Adrenal gland (tissue), 9 donors: ENCODE measurements at regions not wholly inside any gene's neighbourhood (a gene's known extent, or its start where the extent isn't known, plus 50 kb on each side); places are given as distances from the start of the nearest gene placed in this dataset.

Experiments used
- DNase-seq, 7 donors: peaks; one replicate each; pipeline ENCODE4 v3.0.0-alpha.2; 2019 to 2020
- H3K27ac ChIP-seq, 5 donors: fragments of 200-600 bp; sonication (generic) in 4 of 5; 1 replicate in 3 of 5; 2 replicates in 2 of 5; pipeline versions ENCODE4 v1.5.1 to v1.8.0; 2016 to 2020; ENCODE audit warnings: mild to moderate bottlenecking in 1 of 5
- H3K27me3 ChIP-seq: fragments of 200-600 bp; 2 replicates; pipeline ENCODE4 v1.8.0; 2021
- H3K36me3 ChIP-seq, 2 donors: fragments of 200-600 bp; replicated peaks in 1 of 2; 1 replicate in 1 of 2; 2 replicates in 1 of 2; pipeline versions ENCODE4 v1.5.1 to v1.8.0; 2018 to 2022
- H3K4me1 ChIP-seq, 2 donors: fragments of 200-600 bp; replicated peaks in 1 of 2; 1 replicate in 1 of 2; 2 replicates in 1 of 2; pipeline versions ENCODE4 v1.5.1 to v1.8.0; 2018 to 2021
- H3K4me3 ChIP-seq, 4 donors: fragments of 200-600 bp; sonication (generic) in 3 of 4; one replicate each; pipeline ENCODE4 v1.5.1; 2016 to 2018
- H3K9me3 ChIP-seq, 3 donors: fragments of 200-600 bp; sonication (generic) in 1 of 3; replicated peaks in 1 of 3; 1 replicate in 2 of 3; 2 replicates in 1 of 3; pipeline versions ENCODE4 v1.5.1 to v1.8.0; 2016 to 2021
- POLR2A ChIP-seq, 2 donors: fragments of 450-650 bp; IDR thresholded peaks; one replicate each; pipeline ENCODE4 v1.6.1; 2017; ENCODE audit warnings: antibody characterized with exemption in 2 of 2, mild to moderate bottlenecking in 2 of 2, moderate library complexity in 1 of 2
- WGBS, 4 donors: extraction: QIAGEN DNeasy Blood & Tissue Kit in 2 of 4; methylation state at CpG; one replicate each; pipeline versions ENCODE4 v1.1.5 to v1.1.7; 2013 to 2017; 5-methylcytosine and 5-hydroxymethylcytosine counted together
- intact Hi-C, 2 donors: fragments of 100-400 bp; cut with DNase I; formaldehyde crosslinking; loops; one replicate each; pipeline versions ENCODE4 v1.14.1 to v1.15.0; 2022 to 2023
- TF ChIP-seq, protein P1 (sequence below), 6 experiments: fragments of 450-650 bp in 4 of 6; fragments of 200-600 bp in 2 of 6; sonication (generic) in 1 of 6; IDR thresholded peaks; 1 replicate in 5 of 6; 2 replicates in 1 of 6; pipeline versions ENCODE4 v1.5.1 to v1.8.0; 2016 to 2021; ENCODE audit warnings: antibody characterized with exemption in 6 of 6, mild to moderate bottlenecking in 2 of 6, moderate library complexity in 1 of 6
- donor health status: healthy with polysubstance abuse.
- donor health status: Bipolar disorder and iron deficiency.
- donor health status: DM: yes; HTN: yes; CAD: no.
- donor health status: DM: no; HTN: no; CAD: no.
- donor health status: DM: no; HTN: no; CAD: no.

DNA sequence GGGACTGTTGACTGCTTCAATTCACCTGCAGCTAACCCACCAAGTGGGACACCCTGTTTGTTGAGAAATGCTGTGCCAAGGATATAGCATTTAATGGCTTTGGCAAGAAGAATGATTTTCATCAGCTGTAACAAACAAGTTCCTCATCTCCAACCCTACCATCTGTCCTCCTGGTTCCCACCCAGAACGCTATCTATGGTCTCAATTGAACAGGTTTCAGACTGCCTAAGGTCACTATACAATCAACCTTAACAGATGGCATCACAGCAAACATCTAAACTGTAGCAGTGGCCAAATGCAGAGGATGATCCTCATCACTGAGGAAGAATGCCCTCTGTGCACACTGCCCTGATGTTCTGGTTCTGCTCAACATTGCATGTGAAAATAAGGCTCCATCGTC, 546.2 kb upstream of the FOXG1 start:
- TF ChIP-seq, protein P1, sequence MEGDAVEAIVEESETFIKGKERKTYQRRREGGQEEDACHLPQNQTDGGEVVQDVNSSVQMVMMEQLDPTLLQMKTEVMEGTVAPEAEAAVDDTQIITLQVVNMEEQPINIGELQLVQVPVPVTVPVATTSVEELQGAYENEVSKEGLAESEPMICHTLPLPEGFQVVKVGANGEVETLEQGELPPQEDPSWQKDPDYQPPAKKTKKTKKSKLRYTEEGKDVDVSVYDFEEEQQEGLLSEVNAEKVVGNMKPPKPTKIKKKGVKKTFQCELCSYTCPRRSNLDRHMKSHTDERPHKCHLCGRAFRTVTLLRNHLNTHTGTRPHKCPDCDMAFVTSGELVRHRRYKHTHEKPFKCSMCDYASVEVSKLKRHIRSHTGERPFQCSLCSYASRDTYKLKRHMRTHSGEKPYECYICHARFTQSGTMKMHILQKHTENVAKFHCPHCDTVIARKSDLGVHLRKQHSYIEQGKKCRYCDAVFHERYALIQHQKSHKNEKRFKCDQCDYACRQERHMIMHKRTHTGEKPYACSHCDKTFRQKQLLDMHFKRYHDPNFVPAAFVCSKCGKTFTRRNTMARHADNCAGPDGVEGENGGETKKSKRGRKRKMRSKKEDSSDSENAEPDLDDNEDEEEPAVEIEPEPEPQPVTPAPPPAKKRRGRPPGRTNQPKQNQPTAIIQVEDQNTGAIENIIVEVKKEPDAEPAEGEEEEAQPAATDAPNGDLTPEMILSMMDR (IDR thresholded peaks at IDR 0.05): no peak
- no peak for TF ChIP-seq POLR2A (IDR thresholded peaks at IDR 0.05)
- Histone ChIP-seq H3K4me1 (no peaks in the 10 kb centered on the region), H3K4me3 (no peak overlapping the region), H3K27me3 (no peaks in the 10 kb centered on the region), H3K27ac (no peak overlapping the region), H3K36me3 (no peaks in the 10 kb centered on the region), H3K9me3 (no peaks in the 10 kb centered on the region)
- intact Hi-C loops: no loop called here
- 64 to 79% (median 70%) methylated on average over 2 of the region's 2 CpGs for WGBS, 4 donors
- DNase-seq: no peak

DNA sequence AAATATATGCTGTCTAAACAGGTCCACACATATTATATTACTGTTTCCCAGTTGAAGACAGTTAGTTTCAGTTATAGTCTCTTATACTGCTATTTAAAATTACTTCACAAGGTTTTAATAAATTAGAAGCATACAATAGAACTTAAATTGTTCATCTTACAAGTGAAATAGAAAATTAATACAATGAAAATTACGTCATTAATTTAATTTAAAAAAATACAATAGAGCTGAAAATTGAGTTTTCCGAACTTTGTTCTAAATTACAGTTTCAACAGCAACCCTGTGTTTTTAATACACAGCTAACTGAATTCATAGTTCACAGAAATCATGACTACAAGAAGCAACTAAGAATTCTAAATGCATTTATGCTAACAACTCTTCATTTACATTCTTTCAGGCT, 525.7 kb upstream of the FOXG1 start:
- Histone ChIP-seq H3K4me1 (no peaks in the 10 kb centered on the region), H3K4me3 (no peak overlapping the region), H3K27me3 (no peaks in the 10 kb centered on the region), H3K9me3 (no peaks in the 10 kb centered on the region), H3K27ac (no peak overlapping the region), H3K36me3 (no peaks in the 10 kb centered on the region)
- TF ChIP-seq POLR2A (IDR thresholded peaks at IDR 0.05): no peak
- TF ChIP-seq, protein P1 (IDR thresholded peaks at IDR 0.05): no peak
- 56 to 68% (median 61%) methylated on average over 2 of the region's 2 CpGs for WGBS, 4 donors
- DNase-seq: no peak
- intact Hi-C loops: no loop called here

DNA sequence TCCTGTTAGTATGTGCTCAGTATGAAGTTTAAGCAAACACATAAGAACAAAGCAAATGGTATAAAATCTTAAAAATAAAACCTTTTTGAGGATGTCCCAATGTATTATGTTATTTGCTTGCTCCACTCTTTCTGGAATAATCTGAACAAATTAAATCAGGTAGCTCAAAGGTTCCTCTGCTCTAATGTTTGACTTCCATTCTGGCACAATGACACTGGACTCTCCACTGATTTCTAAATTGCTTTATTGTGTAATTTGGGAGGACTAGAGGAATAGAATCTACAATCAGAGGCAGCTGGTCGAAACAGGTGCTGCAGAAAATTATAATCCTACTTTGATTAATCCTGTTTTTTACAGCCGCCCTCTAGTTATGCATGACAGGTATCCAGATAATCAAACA, 523.7 kb upstream of the FOXG1 start:
- DNase-seq: no peak
- WGBS, 4 donors: 49 to 74% (median 68%) methylated on average over 2 of the region's 2 CpGs
- Histone ChIP-seq H3K27ac (no peak overlapping the region), H3K36me3 (no peaks in the 10 kb centered on the region), H3K4me1 (no peaks in the 10 kb centered on the region), H3K9me3 (no peaks in the 10 kb centered on the region), H3K27me3 (no peaks in the 10 kb centered on the region), H3K4me3 (no peak overlapping the region)
- intact Hi-C loops: no loop called here
- no peak for TF ChIP-seq POLR2A (IDR thresholded peaks at IDR 0.05)
- TF ChIP-seq, protein P1 (IDR thresholded peaks at IDR 0.05): no peak

DNA sequence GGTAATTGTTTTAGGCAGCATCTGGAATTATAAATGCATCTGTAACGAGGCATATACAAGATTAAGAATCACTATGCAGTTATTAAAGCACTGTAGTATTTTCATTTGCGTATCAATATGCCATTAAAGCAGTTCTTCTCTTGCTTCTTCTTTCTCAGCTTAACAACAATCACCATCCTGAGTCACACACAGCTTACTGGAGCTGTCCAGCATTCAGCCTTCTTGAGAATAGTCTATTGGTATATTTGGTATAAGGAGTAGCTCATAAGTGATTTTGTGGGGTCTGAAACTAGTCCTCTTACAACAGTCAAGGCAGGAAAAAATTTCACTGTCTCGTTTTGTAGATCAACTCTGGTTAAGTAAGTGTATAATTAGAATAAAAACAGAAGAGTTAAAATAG, 523.0 kb upstream of the FOXG1 start:
- TF ChIP-seq, protein P1 (IDR thresholded peaks at IDR 0.05): no peak
- TF ChIP-seq POLR2A (IDR thresholded peaks at IDR 0.05): no peak
- 39 to 56% (median 48%) methylated on average over 3 of the region's 3 CpGs for WGBS, 4 donors
- no peaks in the 10 kb centered on the region for H3K27me3 ChIP-seq
- no peak for DNase-seq
- H3K9me3 ChIP-seq: no peaks in the 10 kb centered on the region
- no peak overlapping the region for H3K4me3 ChIP-seq
- no peak overlapping the region for H3K27ac ChIP-seq
- intact Hi-C loops: no loop called here
- no peaks in the 10 kb centered on the region for H3K36me3 ChIP-seq
- no peaks in the 10 kb centered on the region for H3K4me1 ChIP-seq
